Mesothelial cell of epicardium (in vitro differentiated cells): ENCODE measurements at regions not wholly inside any gene's neighbourhood (a gene's known extent, or its start where the extent isn't known, plus 50 kb on each side); places are given as distances from the start of the nearest gene placed in this dataset.

ENCODE experiments used
- DNase-seq, 2 experiments: peaks; one replicate each; pipeline ENCODE4 v3.0.0; 2021; ENCODE audit warnings: low spot score in 2 of 2; ENCODE audit not compliant: unreplicated experiment in 2 of 2
- H3K27ac Mint-ChIP-seq: 2 replicates; pipeline ENCODE4 v1.8.0; 2021; ENCODE audit warnings: mixed read lengths
- H3K27me3 Mint-ChIP-seq: 2 replicates; pipeline ENCODE4 v1.8.0; 2021; ENCODE audit warnings: low read depth, mixed read lengths
- H3K36me3 Mint-ChIP-seq: 2 replicates; pipeline ENCODE4 v1.8.0; 2021; ENCODE audit warnings: mixed read lengths
- H3K4me1 Mint-ChIP-seq: 2 replicates; pipeline ENCODE4 v1.8.0; 2021; ENCODE audit warnings: mixed read lengths
- H3K4me3 Mint-ChIP-seq: 2 replicates; pipeline ENCODE4 v1.8.0; 2021; ENCODE audit warnings: mild to moderate bottlenecking, moderate library complexity, mixed read lengths
- H3K9me3 Mint-ChIP-seq: 2 replicates; pipeline ENCODE4 v1.8.0; 2021; ENCODE audit warnings: mixed read lengths
- CTCF ChIP-seq: fragments of 200-600 bp; sonication (generic); IDR thresholded peaks from one replicate; pipeline ENCODE4 v1.5.0; 2021; ENCODE audit warnings: antibody characterized with exemption; ENCODE audit not compliant: unreplicated experiment

- Mint-ChIP-seq H3K27ac (no peak overlapping the region), H3K4me1 (no peaks in the 10 kb centered on the region), H3K4me3 (no peak overlapping the region), H3K36me3 (no peaks in the 10 kb centered on the region), H3K27me3 (peaks cover 22% of the 10 kb centered on the region), H3K9me3 (peaks cover 7% of the 10 kb centered on the region)
- peak in 1 of 2 experiments; percentile 10 for DNase-seq
- no peak for TF ChIP-seq CTCF
Observed at GRCh38 chr1:4010814-4011605, 110.9 kb upstream of the C1orf174 start.

- TF ChIP-seq CTCF: no peak
- Mint-ChIP-seq H3K4me1 (no peaks in the 10 kb centered on the region), H3K27ac (no peak overlapping the region), H3K27me3 (peaks cover 36% of the 10 kb centered on the region), H3K36me3 (no peaks in the 10 kb centered on the region), H3K4me3 (no peak overlapping the region), H3K9me3 (no peaks in the 10 kb centered on the region)
- DNase-seq: no peak
Observed at GRCh38 chr1:4016351-4017130, 116.5 kb upstream of the C1orf174 start.

GRCh38 chr1:4017636-4018365 is 117.7 kb upstream of the C1orf174 start:
- TF ChIP-seq CTCF: no peak
- H3K4me3 Mint-ChIP-seq: no peak overlapping the region
- H3K27ac Mint-ChIP-seq: no peak overlapping the region
- no peak for DNase-seq
- H3K9me3 Mint-ChIP-seq: no peaks in the 10 kb centered on the region
- peaks cover 34% of the 10 kb centered on the region for H3K27me3 Mint-ChIP-seq
- H3K36me3 Mint-ChIP-seq: no peaks in the 10 kb centered on the region
- H3K4me1 Mint-ChIP-seq: no peaks in the 10 kb centered on the region

- H3K9me3 Mint-ChIP-seq: no peaks in the 10 kb centered on the region
- no peak for DNase-seq
Observed at GRCh38 chr1:4018466-4019146, 118.5 kb upstream of the C1orf174 start.

More at GRCh38 chr1:4018466-4019146, 118.5 kb upstream of the C1orf174 start:
- Mint-ChIP-seq H3K27ac (no peak overlapping the region), H3K4me3 (no peak overlapping the region), H3K4me1 (no peaks in the 10 kb centered on the region), H3K27me3 (peaks cover 33% of the 10 kb centered on the region), H3K36me3 (no peaks in the 10 kb centered on the region)
- no peak for TF ChIP-seq CTCF
